Embryonic facial prominence (tissue), 1 donor: ENCODE measurements at regions not wholly inside any gene's neighbourhood (a gene's known extent, or its start where the extent isn't known, plus 50 kb on each side); places are given as distances from the start of the nearest gene placed in this dataset.
"Not testable (repeated sequence)": the region's sequence is repeated elsewhere in the genome, so short reads cannot be mapped to it uniquely, and the experiment has no call there.

Source experiments
- DNase-seq: peaks from one replicate; pipeline ENCODE4 v3.0.0-alpha.2; 2016; ENCODE audit errors: extremely low spot score

DNA sequence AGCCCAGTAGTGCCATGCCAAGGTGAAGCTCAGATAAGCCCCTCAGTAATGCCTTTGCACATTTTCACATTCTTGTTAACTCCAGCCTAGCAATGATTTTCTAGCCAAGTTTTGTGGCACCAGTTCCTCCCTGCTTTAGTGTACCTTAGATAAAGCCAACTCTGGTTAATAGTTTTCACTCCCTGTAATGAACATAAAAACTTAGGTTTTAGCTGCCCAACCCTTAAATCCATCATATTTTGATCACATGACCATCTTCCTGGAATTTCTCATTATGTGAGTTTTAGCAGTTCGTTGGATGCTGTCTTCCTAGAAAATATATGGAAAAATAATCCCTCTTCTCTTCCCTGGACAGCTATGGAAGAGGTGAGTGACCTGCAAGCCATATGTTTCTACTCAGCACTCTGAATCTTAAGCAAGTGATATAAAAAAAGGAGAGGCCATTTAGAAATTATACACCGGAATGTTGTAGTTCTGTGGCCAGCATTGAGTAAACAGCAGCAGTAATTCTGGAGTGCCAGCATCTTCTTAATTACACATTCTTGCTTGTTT is 62.2 kb upstream of the P2RY1 start:
- DNase-seq: no peak

DNA sequence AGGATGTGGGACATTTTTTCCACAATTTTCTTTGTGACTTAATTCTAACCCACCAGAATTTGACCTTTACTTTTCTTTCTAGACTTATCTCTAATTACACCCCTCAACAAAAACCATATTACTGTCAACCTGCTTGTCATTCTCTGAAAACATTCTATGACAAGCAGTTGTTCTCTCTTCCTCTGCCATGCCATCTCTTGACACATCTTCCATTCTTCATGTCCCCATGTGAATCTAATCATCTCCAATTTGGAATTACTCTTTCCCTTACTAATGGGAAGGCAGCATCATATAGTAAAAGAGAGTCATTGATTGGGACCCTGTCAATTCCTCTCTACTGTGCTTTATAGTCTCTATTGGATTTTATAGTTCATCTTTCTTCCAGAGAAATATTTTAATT is 61.3 kb upstream of the P2RY1 start:
- DNase-seq: no peak

- DNase-seq: not testable (repeated sequence)
Measured at GRCh38 chr3:152774230-152774629, 60.7 kb upstream of the P2RY1 start.

- no peak for DNase-seq
Measured at GRCh38 chr3:152778022-152778421, 56.9 kb upstream of the P2RY1 start.

- peak; percentile 40 for DNase-seq
Measured at GRCh38 chr3:152779653-152780052, 55.3 kb upstream of the P2RY1 start.

DNA sequence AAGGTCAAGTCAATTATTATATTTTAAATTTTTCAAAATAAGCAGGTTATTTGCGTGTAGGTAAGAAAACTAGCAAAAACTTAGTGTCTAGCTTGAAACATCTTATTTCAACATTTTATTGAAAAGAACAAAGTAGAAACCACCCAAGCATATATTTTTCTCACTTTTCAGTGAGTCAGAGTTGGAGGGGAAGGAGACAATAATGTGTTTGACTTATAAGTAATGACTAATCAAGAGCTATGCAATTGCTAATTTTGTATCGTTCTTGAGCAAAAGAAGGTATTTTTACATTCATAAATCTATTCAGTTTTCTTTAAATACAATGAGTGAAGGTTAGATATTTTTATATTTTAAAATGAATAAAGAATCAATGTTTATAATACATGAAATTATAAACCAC is 54.4 kb upstream of the P2RY1 start:
- DNase-seq: no peak

DNA sequence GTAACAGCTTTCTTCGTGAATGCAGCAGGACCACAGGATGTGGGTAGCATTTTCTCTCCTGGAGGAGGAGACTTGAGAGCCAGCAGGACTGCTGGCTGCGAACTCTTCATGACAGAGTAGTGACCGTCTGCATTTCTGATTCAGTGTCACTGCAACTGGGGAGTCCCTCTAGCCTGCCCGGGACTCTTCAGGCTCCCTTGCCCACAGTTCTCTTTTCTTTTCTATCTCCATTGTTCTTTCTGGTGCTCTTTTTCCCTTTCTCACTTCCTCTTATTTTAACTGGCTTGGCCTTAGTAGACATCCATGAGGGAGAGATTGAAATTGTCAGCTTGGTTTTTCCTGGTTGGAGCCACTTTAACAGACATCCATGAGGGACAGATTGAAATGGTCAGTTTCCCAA is 49.9 kb upstream of the P2RY1 start:
- DNase-seq: no peak
